ENCODE measurements at regions not wholly inside any gene's neighbourhood (a gene's known extent, or its start where the extent isn't known, plus 50 kb on each side); places are given as distances from the start of the nearest gene placed in this dataset.

GRCh38 chr6:102907181-102907580 lies 1513.7 kb downstream of the GRIK2 start (continued):
- no peak for TF ChIP-seq SP1 (IDR thresholded peaks at IDR 0.05; ENCODE audit: low read depth, low read length)

- H3K79me2 ChIP-seq (ENCODE audit: control insufficient read depth in 1 of 2, insufficient read depth in 2 of 2, low read length in 2 of 2), result no peaks in the 10 kb centered on the region
- no peak overlapping the region for H4K5ac ChIP-seq (ENCODE audit: insufficient read length, low read depth, low read length)
- H2AFZ ChIP-seq (ENCODE audit: low read length), result peak overlapping the region; percentile 47; the same call in 1 of the 2 replicates
- H3K9ac ChIP-seq (replicated peaks in 1 of 4; ENCODE audit: extremely low read depth in 1 of 4, low read depth in 3 of 4, low read length in 3 of 4), result no peak overlapping the region
- no peak overlapping the region for H2BK20ac ChIP-seq (ENCODE audit: low read length)
- H3K4me1 ChIP-seq (replicated peaks in 1 of 4; ENCODE audit: control insufficient read depth in 3 of 4, insufficient read depth in 4 of 4, low read length in 3 of 4), result no peaks in the 10 kb centered on the region
- H3K4me3 ChIP-seq (ENCODE audit: extremely low read depth in 1 of 4, insufficient read depth in 2 of 4, low read depth in 3 of 4, low read length in 4 of 4), result no peak overlapping the region
- H3K27ac ChIP-seq (ENCODE audit: low read depth, low read length), result no peak overlapping the region
- no peak overlapping the region for H2AK5ac ChIP-seq (ENCODE audit: low read depth, low read length)
- H2BK120ac ChIP-seq (replicated peaks; ENCODE audit: low read depth, low read length), result no peak overlapping the region
- FAIRE-seq (no peak), DNase-seq (ENCODE audit: low read depth in 1 of 2, low spot score in 2 of 2) (no peak)
- no peaks in the 10 kb centered on the region for H3K9me3 ChIP-seq (ENCODE audit: insufficient read depth in 2 of 2, low read depth in 1 of 2, low read length in 1 of 2)
- no peak overlapping the region for H3K18ac ChIP-seq (ENCODE audit: extremely low read depth, low read length)
- POLR2A ChIA-PET (ENCODE audit: partially characterized antibody), result no interaction called here
- H3K4ac ChIP-seq (replicated peaks; ENCODE audit: insufficient read length, low read depth, low read length), result no peak overlapping the region
- H2BK15ac ChIP-seq (ENCODE audit: low read length), result no peak overlapping the region
- H3K56ac ChIP-seq (replicated peaks; ENCODE audit: insufficient read length, low read depth, low read length), result no peak overlapping the region
- H3K23ac ChIP-seq (ENCODE audit: insufficient read length), result no peak overlapping the region
- no peak overlapping the region for H4K8ac ChIP-seq (ENCODE audit: extremely low read depth, insufficient read depth, low read length)
- H3K23me2 ChIP-seq (ENCODE audit: low read depth, low read length), result no peaks in the 10 kb centered on the region
- H3K27me3 ChIP-seq (replicated peaks in 1 of 4; ENCODE audit: control insufficient read depth in 3 of 4, extremely low read depth in 1 of 4, insufficient read depth in 3 of 4, low read length in 3 of 4), result no peaks in the 10 kb centered on the region
- 87% methylated on average over 1 of the region's 1 CpG; no CpG with 5 or more reads in 1 of the 2 experiments for WGBS, 2 experiments (ENCODE audit: extremely low coverage in 1 of 2, insufficient coverage in 1 of 2, insufficient read length in 1 of 2, insufficient replicate concordance in 2 of 2, low coverage in 1 of 2, low lambda C conversion rate in 2 of 2, missing lambda C conversion rate in 1 of 2)
- no peak overlapping the region for H3K4me2 ChIP-seq (ENCODE audit: insufficient read depth in 1 of 2, low read depth in 2 of 2, low read length in 2 of 2)
- H4K91ac ChIP-seq (replicated peaks; ENCODE audit: insufficient read length, low read length), result no peak overlapping the region
- H3K36me3 ChIP-seq (ENCODE audit: control insufficient read depth in 2 of 4, insufficient read depth in 4 of 4, low read length in 3 of 4), result no peaks in the 10 kb centered on the region
- CTCF ChIA-PET (ENCODE audit: partially characterized antibody), result no interaction called here
- no peak overlapping the region for H2BK12ac ChIP-seq (ENCODE audit: low read depth, low read length)
- H2BK5ac ChIP-seq (ENCODE audit: low read depth, low read length), result no peak overlapping the region
- H4K20me1 ChIP-seq (replicated peaks in 1 of 2; ENCODE audit: control insufficient read depth in 1 of 2, insufficient read depth in 2 of 2, low read length in 2 of 2), result no peaks in the 10 kb centered on the region
- H3K79me1 ChIP-seq (ENCODE audit: low read depth, low read length), result no peaks in the 10 kb centered on the region
- no peak overlapping the region for H3K14ac ChIP-seq (ENCODE audit: insufficient read length)
- TF ChIP-seq KDM4A (IDR thresholded peaks at IDR 0.05; ENCODE audit: low read depth, low read length, severe bottlenecking) (no peak), SRF (IDR thresholded peaks at IDR 0.05; ENCODE audit: low read depth, low read length) (no peak), MAX (IDR thresholded peaks at IDR 0.05) (no peak), CBX5 (IDR thresholded peaks at IDR 0.05; ENCODE audit: low read depth, low read length) (no peak), YY1 (IDR thresholded peaks at IDR 0.05; ENCODE audit: low read depth, low read length) (no peak), BRCA1 (IDR thresholded peaks at IDR 0.05; ENCODE audit: low read depth, low read length) (no peak), HDAC6 (IDR thresholded peaks at IDR 0.05; ENCODE audit: low read depth, low read length) (no peak), TEAD4 (IDR thresholded peaks at IDR 0.05; ENCODE audit: low read depth, low read length) (no peak), BACH1 (IDR thresholded peaks at IDR 0.05; ENCODE audit: low read length) (no peak), EGR1 (IDR thresholded peaks at IDR 0.05; ENCODE audit: borderline replicate concordance, low read depth, low read length) (no peak), RAD21 (IDR thresholded peaks at IDR 0.05 in 1 of 2, conservative IDR thresholded peaks at IDR 0.05 in 1 of 2; ENCODE audit: low read depth in 2 of 2, low read length in 2 of 2) (no peak), RXRA (IDR thresholded peaks at IDR 0.05; ENCODE audit: insufficient read depth, low read depth, low read length) (no peak), SP1 (IDR thresholded peaks at IDR 0.05; ENCODE audit: low read depth, low read length) (no peak), MAFK (IDR thresholded peaks at IDR 0.05; ENCODE audit: low read depth, low read length) (no peak)
Observed at GRCh38 chr6:102902471-102902870, 1509.0 kb downstream of the GRIK2 start.

Data from H1 (cell line).